ENCODE measurements at regions not wholly inside any gene's neighbourhood (a gene's known extent, or its start where the extent isn't known, plus 50 kb on each side); places are given as distances from the start of the nearest gene placed in this dataset.
"Not testable (repeated sequence)": the region's sequence is repeated elsewhere in the genome, so short reads cannot be mapped to it uniquely, and the experiment has no call there.

DNA sequence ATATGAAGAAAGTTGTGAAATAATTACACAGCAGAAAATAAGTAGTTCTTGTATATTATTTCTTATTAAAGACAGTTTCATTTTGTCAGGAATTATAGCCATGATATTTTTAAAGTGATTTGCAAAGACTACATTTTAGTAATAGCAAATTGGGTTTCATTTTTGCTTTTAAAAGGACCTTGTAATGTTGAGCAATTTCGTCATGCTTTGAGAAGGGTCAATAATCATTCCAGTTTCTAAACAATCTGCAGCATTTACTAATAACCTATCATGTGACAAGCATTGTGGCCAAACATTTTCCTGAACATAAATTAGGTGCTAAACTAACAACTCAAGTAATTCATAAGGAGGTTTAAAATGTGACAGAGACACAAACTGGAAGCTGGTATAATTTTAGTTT lies 214.4 kb upstream of the CBLB start:
- no peak for DNase-seq

- no peak for DNase-seq
Observed at GRCh38 chr3:106083854-106084253, 215.0 kb upstream of the CBLB start.

GRCh38 chr3:106086038-106086437 lies 217.2 kb upstream of the CBLB start:
- DNase-seq, result no peak

DNA sequence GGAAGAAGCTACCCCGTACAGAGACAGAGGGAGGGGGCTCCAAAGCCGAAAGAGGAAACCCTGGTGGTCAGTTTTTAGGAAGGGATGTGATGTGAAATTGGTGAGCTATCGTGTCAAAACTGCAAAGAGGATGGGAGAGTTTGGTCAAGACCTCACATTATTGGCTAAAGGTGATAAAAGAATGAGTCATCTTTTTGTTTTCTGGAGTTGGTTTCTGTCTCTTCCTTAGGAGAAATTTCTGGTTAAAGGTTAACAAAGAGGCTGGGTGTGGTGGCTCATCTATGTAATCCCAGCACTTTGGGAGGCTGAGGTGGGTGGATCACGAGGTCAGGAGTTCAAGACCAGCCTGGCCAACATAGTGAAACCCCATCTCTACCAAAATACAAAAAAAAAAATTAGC lies 217.8 kb upstream of the CBLB start:
- no peak for DNase-seq

- no peak for DNase-seq
Observed at GRCh38 chr3:106088304-106088703, 219.5 kb upstream of the CBLB start.

DNA sequence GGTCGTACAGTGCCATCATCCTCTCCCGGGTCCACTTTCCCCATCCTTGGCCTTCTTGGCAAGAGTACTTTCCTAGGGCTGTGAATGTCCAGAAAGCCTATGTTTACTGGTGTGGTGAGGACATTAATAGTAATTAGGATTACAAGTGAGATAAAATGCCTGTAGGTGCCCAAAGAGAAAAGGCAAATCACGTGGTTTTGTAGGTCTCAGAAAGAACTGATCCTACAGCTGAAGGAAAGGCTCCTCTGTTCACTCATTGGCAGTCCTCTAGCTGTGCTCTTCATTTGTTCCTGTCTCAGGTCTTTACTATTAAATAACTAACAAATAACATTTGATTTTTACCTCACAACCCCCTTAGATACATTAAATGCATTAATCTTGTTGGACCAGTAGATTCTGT lies 220.1 kb upstream of the CBLB start:
- DNase-seq, result no peak

DNA sequence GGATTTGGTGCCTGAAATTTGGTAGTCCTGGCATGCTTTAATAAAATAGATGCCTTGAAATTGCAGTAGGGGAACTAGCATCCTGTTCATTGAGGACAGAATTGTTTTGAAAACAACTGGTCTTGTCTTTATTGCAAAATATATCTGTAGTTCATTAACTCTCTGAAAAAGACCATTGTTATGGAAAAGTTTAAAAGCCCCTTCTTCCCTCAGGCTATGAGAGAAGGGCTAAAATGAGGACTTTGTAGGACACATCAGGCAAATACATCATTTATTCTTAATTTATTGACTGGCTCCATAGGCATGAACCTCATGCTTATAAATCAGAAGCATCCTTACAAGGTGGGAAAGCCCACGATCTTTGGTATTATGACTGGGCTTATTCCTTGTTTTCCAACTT lies 221.0 kb upstream of the CBLB start:
- DNase-seq, result no peak

DNA sequence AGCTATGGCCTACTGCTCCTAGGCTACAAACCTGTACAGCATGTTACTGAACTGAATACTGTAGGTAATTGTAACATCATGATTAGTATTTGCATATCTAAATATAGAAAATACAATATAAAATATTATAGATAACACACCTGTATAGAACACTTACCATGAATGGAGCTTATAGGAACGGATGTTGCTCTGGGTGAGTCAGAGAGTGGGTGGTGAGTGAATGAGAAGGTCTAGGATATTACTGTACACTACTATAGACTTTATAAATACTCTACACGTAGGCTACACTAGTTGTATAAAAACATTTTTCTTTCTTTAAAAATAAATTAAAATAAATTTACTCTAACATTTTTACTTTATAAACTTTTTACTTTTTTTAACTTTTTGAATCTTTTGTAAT lies 224.0 kb upstream of the CBLB start:
- no peak for DNase-seq

GRCh38 chr3:106093616-106094015 lies 224.8 kb upstream of the CBLB start:
- no peak for DNase-seq

- DNase-seq, result no peak
Observed at GRCh38 chr3:106097817-106098435, 229.1 kb upstream of the CBLB start.

GRCh38 chr3:106103383-106103782 lies 234.6 kb upstream of the CBLB start:
- DNase-seq, result no peak

DNA sequence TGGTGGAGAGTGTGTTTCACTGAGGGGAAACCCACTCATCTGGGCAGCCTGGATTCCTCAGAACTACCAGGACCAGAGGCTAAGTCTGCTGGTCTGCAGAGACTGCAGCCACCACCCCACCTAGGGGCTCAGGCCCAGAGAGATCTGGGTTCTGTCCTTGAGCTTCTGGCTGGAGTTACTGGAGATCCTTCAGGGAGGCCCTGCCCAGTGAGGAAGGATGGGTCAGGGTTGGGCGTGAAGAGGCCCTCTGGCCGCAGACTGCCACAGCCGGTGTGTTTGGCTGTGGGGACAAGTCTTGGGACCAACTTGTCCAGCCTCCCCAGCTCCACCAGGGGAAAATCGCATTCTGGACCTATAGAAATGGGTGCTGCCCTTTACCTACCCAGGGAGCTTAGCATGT lies 235.3 kb upstream of the CBLB start:
- no peak for DNase-seq

- DNase-seq, result no peak
Observed at GRCh38 chr3:106108925-106109324, 240.1 kb upstream of the CBLB start.

GRCh38 chr3:106112561-106112960 lies 243.7 kb upstream of the CBLB start:
- DNase-seq, result not testable (repeated sequence)

GRCh38 chr3:106113747-106114146 lies 244.9 kb upstream of the CBLB start:
- no peak for DNase-seq

GRCh38 chr3:106114220-106114619 lies 245.4 kb upstream of the CBLB start:
- DNase-seq, result no peak

GRCh38 chr3:106114848-106115247 lies 246.0 kb upstream of the CBLB start:
- no peak for DNase-seq

GRCh38 chr3:106115557-106115956 lies 246.7 kb upstream of the CBLB start:
- DNase-seq, result no peak

GRCh38 chr3:106116733-106117489 lies 248.1 kb upstream of the CBLB start:
- no peak for DNase-seq

DNA sequence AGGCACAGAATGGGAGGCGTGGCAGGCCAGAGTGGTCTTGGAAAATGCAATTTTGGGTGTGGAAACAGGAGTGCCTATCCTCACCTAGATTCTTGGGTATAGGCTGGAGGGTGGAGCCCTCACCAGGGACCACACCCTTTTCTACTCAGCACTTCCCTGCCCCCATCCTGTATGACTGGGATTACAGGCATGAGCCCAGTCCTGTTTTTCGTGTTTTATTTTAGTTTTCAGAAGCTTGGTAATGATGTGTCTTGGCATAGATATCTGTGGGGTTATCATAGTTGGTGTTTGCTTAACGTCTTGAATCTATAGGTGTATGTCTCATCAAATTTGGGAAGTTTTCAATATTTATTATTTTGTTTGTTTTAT lies 248.7 kb upstream of the CBLB start:
- no peak for DNase-seq

- no peak for DNase-seq
Observed at GRCh38 chr3:106119614-106120082, 250.8 kb upstream of the CBLB start.

- no peak for DNase-seq
Observed at GRCh38 chr3:106120356-106120755, 251.5 kb upstream of the CBLB start.

DNA sequence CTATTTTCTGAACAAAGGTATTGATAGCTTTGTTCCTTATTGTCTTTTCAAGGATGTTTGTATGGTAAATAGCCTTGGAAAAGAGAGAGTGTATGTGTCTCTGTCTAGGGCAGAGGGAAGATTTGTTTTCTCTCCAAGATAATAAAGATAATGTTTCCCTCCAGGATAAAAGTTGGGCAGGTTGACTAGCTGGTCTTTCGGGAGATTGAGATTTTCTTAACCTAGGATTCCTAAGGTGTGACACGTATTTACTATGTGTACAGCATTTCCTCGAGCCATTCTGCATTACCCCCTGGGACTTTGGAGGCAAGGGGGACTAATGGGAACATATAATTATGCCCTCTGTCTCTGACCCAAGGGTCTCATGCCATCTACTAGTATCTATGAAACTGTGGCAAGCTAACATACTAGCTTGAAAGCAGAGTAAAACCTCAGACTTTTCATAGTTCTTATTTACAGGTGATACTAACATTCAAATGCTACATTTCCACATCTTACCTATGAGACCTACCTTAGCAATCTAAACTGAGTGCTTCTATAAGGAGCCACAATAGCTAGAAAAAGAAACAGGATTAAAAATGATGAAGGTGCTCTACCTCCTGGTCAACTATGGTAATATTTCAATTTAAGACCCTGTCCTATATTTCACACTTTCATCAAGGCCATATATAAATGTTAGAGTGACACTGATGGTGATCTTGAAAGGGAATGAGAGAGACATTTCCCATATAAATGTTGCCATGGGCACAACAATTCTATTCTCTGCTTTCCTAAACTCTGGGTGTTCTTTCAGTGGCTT lies 252.9 kb upstream of the CBLB start:
- no peak for DNase-seq

DNA sequence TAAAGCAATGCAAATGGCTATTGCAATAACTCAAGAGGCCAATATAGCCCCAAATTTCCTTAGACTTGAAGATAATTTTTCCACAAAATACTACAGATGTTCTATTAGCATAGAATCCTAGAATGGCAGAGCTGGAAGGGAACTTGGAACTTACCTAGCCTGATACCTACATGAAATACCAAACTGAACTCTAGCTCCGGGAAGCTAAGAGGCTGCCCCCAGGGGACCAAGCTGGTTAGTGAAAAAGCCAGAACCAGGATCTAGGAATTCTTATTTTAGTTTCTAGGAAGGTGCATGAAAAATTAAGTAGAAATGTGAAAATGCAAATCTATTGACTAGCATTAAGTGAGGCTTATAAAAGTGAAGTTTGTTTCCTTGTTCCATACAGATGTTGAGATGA lies 256.0 kb upstream of the CBLB start:
- no peak for DNase-seq
